ENCODE measurements at regions not wholly inside any gene's neighbourhood (a gene's known extent, or its start where the extent isn't known, plus 50 kb on each side); places are given as distances from the start of the nearest gene placed in this dataset.

DNA sequence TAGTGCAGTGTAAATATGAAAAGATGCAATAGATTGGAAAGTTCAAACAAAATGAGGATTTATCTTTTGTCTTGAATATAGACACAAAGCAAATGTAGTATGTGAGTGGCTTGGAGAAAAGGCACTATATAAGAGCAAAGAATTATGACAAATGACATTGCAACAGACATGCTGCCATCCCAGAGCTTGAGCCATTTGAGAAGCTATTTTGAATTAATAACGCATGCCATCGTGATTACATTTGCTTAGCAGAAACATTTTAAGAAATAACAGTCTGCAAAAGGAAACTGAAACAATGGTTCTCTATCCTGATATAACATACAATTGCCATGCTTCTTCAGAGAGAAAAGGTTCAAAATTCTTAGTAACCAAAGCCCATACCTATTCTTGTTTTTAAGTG, 677.1 kb downstream of the ZEB2 start:
- Histone ChIP-seq H3K9me2 (replicated peaks; ENCODE audit: low read length) (no peaks in the 10 kb centered on the region), H3K4me1 (ENCODE audit: insufficient read depth, low read length) (no peaks in the 10 kb centered on the region), H4K20me1 (ENCODE audit: low read length) (no peaks in the 10 kb centered on the region), H3K4me2 (ENCODE audit: low read length) (no peak overlapping the region), H3K27ac (ENCODE audit: low read length) (no peak overlapping the region), H3K79me2 (ENCODE audit: low read length) (no peaks in the 10 kb centered on the region), H3F3A (ENCODE audit: low read length, unreplicated experiment) (no peaks in the 10 kb centered on the region), H3K9ac (ENCODE audit: low read length) (no peak overlapping the region), H3K36me3 (ENCODE audit: low read depth, low read length) (no peaks in the 10 kb centered on the region), H3K4me3 (ENCODE audit: low read length) (no peak overlapping the region), H2AFZ (ENCODE audit: low read length) (no peak overlapping the region), H3K27me3 (ENCODE audit: low read length) (no peaks in the 10 kb centered on the region), H3K9me3 (ENCODE audit: low read length) (no peaks in the 10 kb centered on the region)
- intact Hi-C loops (cut with micrococcal nuclease): no loop called here
- ChIA-PET POLR2A (ENCODE audit: unreplicated experiment) (no interaction called here), CTCF (no interaction called here)
- ATAC-seq: no peak
- TF ChIP-seq EZH2 (IDR thresholded peaks at IDR 0.05; ENCODE audit: low read length, unreplicated experiment) (no peak), EZH2phosphoT487 (IDR thresholded peaks at IDR 0.05; ENCODE audit: borderline replicate concordance, low read length) (no peak)
- TF ChIP-seq, protein P1, sequence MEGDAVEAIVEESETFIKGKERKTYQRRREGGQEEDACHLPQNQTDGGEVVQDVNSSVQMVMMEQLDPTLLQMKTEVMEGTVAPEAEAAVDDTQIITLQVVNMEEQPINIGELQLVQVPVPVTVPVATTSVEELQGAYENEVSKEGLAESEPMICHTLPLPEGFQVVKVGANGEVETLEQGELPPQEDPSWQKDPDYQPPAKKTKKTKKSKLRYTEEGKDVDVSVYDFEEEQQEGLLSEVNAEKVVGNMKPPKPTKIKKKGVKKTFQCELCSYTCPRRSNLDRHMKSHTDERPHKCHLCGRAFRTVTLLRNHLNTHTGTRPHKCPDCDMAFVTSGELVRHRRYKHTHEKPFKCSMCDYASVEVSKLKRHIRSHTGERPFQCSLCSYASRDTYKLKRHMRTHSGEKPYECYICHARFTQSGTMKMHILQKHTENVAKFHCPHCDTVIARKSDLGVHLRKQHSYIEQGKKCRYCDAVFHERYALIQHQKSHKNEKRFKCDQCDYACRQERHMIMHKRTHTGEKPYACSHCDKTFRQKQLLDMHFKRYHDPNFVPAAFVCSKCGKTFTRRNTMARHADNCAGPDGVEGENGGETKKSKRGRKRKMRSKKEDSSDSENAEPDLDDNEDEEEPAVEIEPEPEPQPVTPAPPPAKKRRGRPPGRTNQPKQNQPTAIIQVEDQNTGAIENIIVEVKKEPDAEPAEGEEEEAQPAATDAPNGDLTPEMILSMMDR (conservative IDR thresholded peaks at IDR 0.05; ENCODE audit: low read depth, low read length): no peak
- no peak for DNase-seq
- BruUV-seq (replicated peaks): no TSS peak

DNA sequence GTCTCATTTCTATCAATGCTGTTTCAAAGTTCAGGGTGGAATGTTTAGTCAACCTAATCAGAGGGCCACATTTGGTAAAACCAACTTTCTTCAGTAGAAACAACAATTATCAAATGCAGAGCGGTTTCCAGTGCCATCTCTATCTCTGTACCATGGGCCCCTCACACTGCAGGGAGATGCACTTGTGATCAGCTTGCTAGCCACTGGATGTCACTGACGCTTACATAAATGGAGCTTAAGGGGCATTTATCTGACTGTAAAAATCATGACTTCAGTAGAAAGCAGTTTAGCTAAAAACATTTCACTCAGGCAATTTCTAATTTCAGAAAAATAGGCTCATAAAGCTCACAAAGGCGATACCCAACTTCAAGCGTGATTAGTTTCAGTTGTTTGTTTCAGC, 678.0 kb downstream of the ZEB2 start:
- no peak for TF ChIP-seq EZH2 (IDR thresholded peaks at IDR 0.05; ENCODE audit: low read length, unreplicated experiment)
- TF ChIP-seq, protein P1 (conservative IDR thresholded peaks at IDR 0.05; ENCODE audit: low read depth, low read length): peak; percentile 41; the same call in 1 of the 2 replicates
- no peak for TF ChIP-seq EZH2phosphoT487 (IDR thresholded peaks at IDR 0.05; ENCODE audit: borderline replicate concordance, low read length)
- Histone ChIP-seq H3F3A (ENCODE audit: low read length, unreplicated experiment) (no peaks in the 10 kb centered on the region), H4K20me1 (ENCODE audit: low read length) (no peaks in the 10 kb centered on the region), H3K27ac (ENCODE audit: low read length) (no peak overlapping the region), H3K4me1 (ENCODE audit: insufficient read depth, low read length) (no peaks in the 10 kb centered on the region), H3K4me3 (ENCODE audit: low read length) (no peak overlapping the region), H3K79me2 (ENCODE audit: low read length) (no peaks in the 10 kb centered on the region), H3K27me3 (ENCODE audit: low read length) (no peaks in the 10 kb centered on the region), H3K36me3 (ENCODE audit: low read depth, low read length) (no peaks in the 10 kb centered on the region), H3K9ac (ENCODE audit: low read length) (no peak overlapping the region), H3K9me2 (replicated peaks; ENCODE audit: low read length) (no peaks in the 10 kb centered on the region), H3K4me2 (ENCODE audit: low read length) (no peak overlapping the region), H3K9me3 (ENCODE audit: low read length) (no peaks in the 10 kb centered on the region), H2AFZ (ENCODE audit: low read length) (no peak overlapping the region)
- POLR2A ChIA-PET (ENCODE audit: unreplicated experiment): no interaction called here
- BruUV-seq (replicated peaks): no TSS peak
- ATAC-seq (no peak), DNase-seq (peak; percentile 18)
- CTCF ChIA-PET: no interaction called here
- intact Hi-C loops (cut with micrococcal nuclease): no loop called here

DNA sequence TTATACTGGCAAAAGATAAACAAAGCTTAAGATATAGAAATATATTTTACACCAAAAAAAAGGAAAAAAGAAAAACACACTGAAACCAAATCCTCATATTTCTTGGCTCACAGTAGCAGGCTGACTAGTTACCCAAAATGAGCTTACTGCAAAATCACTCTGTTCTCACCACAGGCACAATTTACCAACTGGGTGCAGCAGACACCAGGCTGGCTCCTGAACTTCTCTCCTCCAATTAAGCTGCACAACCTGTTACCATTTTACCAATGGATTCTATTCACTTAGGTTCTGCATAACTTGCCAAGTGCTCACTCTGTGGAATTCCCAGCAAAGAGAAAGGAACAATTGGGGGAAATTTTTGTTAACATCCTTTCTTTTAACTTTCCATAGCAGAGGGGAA, 679.3 kb downstream of the ZEB2 start:
- DNase-seq (no peak), ATAC-seq (no peak)
- Histone ChIP-seq H3K9ac (ENCODE audit: low read length) (no peak overlapping the region), H3F3A (ENCODE audit: low read length, unreplicated experiment) (no peaks in the 10 kb centered on the region), H4K20me1 (ENCODE audit: low read length) (no peaks in the 10 kb centered on the region), H3K4me1 (ENCODE audit: insufficient read depth, low read length) (no peaks in the 10 kb centered on the region), H3K4me3 (ENCODE audit: low read length) (no peak overlapping the region), H3K4me2 (ENCODE audit: low read length) (no peak overlapping the region), H3K79me2 (ENCODE audit: low read length) (no peaks in the 10 kb centered on the region), H3K27me3 (ENCODE audit: low read length) (no peaks in the 10 kb centered on the region), H3K9me2 (replicated peaks; ENCODE audit: low read length) (no peaks in the 10 kb centered on the region), H3K27ac (ENCODE audit: low read length) (no peak overlapping the region), H3K9me3 (ENCODE audit: low read length) (no peaks in the 10 kb centered on the region), H2AFZ (ENCODE audit: low read length) (no peak overlapping the region), H3K36me3 (ENCODE audit: low read depth, low read length) (no peaks in the 10 kb centered on the region)
- BruUV-seq (replicated peaks): no TSS peak
- CTCF ChIA-PET: no interaction called here
- TF ChIP-seq, protein P1 (conservative IDR thresholded peaks at IDR 0.05; ENCODE audit: low read depth, low read length): no peak
- TF ChIP-seq EZH2phosphoT487 (IDR thresholded peaks at IDR 0.05; ENCODE audit: borderline replicate concordance, low read length): no peak
- no peak for TF ChIP-seq EZH2 (IDR thresholded peaks at IDR 0.05; ENCODE audit: low read length, unreplicated experiment)
- POLR2A ChIA-PET (ENCODE audit: unreplicated experiment): no interaction called here
- intact Hi-C loops (cut with micrococcal nuclease): no loop called here

All from PC-3 (cell line).